ENCODE measurements at regions not wholly inside any gene's neighbourhood (a gene's known extent, or its start where the extent isn't known, plus 50 kb on each side); places are given as distances from the start of the nearest gene placed in this dataset.

DNA sequence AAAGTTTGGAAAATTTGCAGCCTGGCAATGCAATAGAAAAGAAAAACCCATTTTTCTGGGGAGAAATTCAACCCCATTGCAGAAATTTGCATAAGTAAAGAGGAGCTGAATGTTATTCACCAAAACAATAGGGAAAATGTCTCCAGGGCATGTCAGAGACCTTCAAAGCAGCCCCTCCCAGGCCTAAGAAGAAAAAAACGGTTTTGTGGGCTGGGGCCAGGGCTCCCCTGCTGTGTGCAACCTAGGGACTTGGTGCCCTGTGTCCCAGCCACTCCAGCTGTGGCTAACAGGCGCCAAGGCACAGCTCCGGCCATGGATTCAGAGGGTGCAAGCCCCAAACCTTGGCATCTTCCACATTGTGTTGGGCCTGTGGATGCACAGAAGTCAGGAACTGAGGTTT is 224.5 kb downstream of the TXNL1 start:
- H3K4me3 ChIP-seq (ENCODE audit: low read depth, low read length): no peak overlapping the region
- no peak for TF ChIP-seq CTCF (IDR thresholded peaks at IDR 0.05; ENCODE audit: insufficient read depth, low read depth, low read length)
- DNase-seq (ENCODE audit: low read depth): no peak

DNA sequence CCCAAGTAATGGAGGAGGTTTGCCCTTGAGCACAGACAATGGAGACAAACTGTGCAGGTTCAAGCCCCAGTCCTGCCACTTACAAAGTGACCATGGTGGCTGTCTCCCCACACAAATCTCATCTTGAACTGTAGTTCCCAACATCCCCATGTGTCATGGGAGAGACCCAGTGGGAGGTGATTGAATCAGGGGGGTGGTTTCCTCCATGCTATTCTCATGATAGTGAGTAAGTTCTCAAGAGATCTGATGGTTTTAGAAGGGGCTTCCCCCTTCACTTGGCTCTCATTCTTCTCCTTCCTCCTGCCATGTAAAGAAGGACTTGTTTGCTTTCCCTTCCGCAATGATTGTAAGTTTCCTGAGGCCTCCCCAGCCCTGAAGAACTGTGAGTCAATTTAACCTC is 225.4 kb downstream of the TXNL1 start:
- no peak for TF ChIP-seq CTCF (IDR thresholded peaks at IDR 0.05; ENCODE audit: insufficient read depth, low read depth, low read length)
- no peak for DNase-seq (ENCODE audit: low read depth)
- no peak overlapping the region for H3K4me3 ChIP-seq (ENCODE audit: low read depth, low read length)

- TF ChIP-seq CTCF (IDR thresholded peaks at IDR 0.05; ENCODE audit: insufficient read depth, low read depth, low read length): no peak
- DNase-seq (ENCODE audit: low read depth): no peak
- H3K4me3 ChIP-seq (ENCODE audit: low read depth, low read length): no peak overlapping the region
Measured at GRCh38 chr18:56409736-56410135, 228.7 kb downstream of the TXNL1 start.

GRCh38 chr18:56407646-56408180 is 230.7 kb downstream of the TXNL1 start:
- H3K4me3 ChIP-seq (ENCODE audit: low read depth, low read length): no peak overlapping the region
- no peak for TF ChIP-seq CTCF (IDR thresholded peaks at IDR 0.05; ENCODE audit: insufficient read depth, low read depth, low read length)
- no peak for DNase-seq (ENCODE audit: low read depth)

DNA sequence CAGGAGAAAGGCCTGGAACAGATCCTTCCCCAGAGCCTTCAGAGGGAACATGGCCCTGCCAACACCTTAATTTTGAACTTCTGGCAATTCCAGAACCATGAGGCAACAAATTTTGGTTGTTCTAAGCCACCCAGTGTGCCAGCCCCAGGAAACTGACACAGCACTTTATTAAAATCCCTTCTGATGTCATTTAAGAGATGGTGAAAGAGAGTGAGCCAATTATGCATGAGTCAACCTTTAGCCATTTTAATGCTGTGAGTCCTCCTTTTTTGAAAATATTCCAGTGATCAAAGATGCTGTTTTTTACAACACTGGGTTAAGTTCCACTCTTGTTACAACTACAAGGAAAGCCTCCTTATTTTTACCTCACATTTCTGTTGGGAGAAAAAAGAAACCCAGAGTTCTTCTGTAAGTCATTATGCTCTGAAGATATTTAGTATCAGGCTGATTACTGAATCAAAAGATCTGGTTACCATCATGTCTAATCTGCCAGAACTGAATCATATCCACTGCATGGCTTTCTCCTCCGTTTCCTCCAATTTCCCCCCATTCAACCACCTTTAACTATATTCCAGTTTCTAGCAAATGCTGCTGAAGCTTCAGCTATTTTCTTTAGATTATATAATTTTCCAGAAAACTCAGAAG is 235.4 kb downstream of the TXNL1 start:
- H3K4me3 ChIP-seq (ENCODE audit: low read depth, low read length): no peak overlapping the region
- DNase-seq (ENCODE audit: low read depth): peak; percentile 62
- no peak for TF ChIP-seq CTCF (IDR thresholded peaks at IDR 0.05; ENCODE audit: insufficient read depth, low read depth, low read length)

DNA sequence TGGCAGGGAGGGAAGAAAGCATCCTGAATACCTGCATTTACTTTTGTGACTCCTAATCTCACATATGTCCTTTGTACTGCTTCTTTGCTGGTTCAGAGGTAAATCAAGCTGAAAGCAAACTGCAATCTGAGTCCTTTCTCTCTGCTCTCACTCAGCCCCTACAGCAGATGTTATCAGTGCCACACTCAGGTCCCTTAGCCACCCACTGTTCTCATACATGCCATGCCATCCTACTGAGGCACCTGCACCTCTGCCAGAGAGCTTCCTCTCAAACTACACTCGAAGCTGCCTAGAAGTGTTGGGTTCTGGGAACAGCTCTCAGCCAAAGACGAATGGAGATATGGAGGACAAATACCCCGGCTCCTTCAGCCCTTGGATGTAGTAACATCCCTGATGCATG is 244.5 kb downstream of the TXNL1 start:
- no peak overlapping the region for H3K4me3 ChIP-seq (ENCODE audit: low read depth, low read length)
- DNase-seq (ENCODE audit: low read depth): no peak
- no peak for TF ChIP-seq CTCF (IDR thresholded peaks at IDR 0.05; ENCODE audit: insufficient read depth, low read depth, low read length)
